ENCODE measurements at regions not wholly inside any gene's neighbourhood (a gene's known extent, or its start where the extent isn't known, plus 50 kb on each side); places are given as distances from the start of the nearest gene placed in this dataset.
"Not testable (repeated sequence)": the region's sequence is repeated elsewhere in the genome, so short reads cannot be mapped to it uniquely, and the experiment has no call there.

- no peak for TF ChIP-seq CTCF (IDR thresholded peaks at IDR 0.05; ENCODE audit: insufficient read depth, missing control alignments)
- no peak for DNase-seq (ENCODE audit: insufficient read length, low spot score)
- FAIRE-seq = no peak
Observed at GRCh38 chr6:103812970-103813369, 1046.7 kb downstream of the HACE1 start.

GRCh38 chr6:103801901-103802479, 1057.7 kb downstream of the HACE1 start:
- DNase-seq (ENCODE audit: insufficient read length, low spot score); FAIRE-seq: not testable (repeated sequence)

GRCh38 chr6:103799971-103800670, 1059.6 kb downstream of the HACE1 start:
- TF ChIP-seq CTCF (IDR thresholded peaks at IDR 0.05; ENCODE audit: insufficient read depth, missing control alignments) = no peak
- FAIRE-seq (peak; percentile 84), DNase-seq (ENCODE audit: insufficient read length, low spot score) (no peak)

- no peak for TF ChIP-seq CTCF (IDR thresholded peaks at IDR 0.05; ENCODE audit: insufficient read depth, missing control alignments)
- no peak for FAIRE-seq
- DNase-seq (ENCODE audit: insufficient read length, low spot score) = no peak
Observed at GRCh38 chr6:103798166-103798565, 1061.6 kb downstream of the HACE1 start.

- TF ChIP-seq CTCF (IDR thresholded peaks at IDR 0.05; ENCODE audit: insufficient read depth, missing control alignments) = peak; percentile 60
- FAIRE-seq (no peak), DNase-seq (ENCODE audit: insufficient read length, low spot score) (no peak)
Observed at GRCh38 chr6:103797738-103798137, 1062.0 kb downstream of the HACE1 start.

- DNase-seq (ENCODE audit: insufficient read length, low spot score) (no peak), FAIRE-seq (no peak)
- no peak for TF ChIP-seq CTCF (IDR thresholded peaks at IDR 0.05; ENCODE audit: insufficient read depth, missing control alignments)
Observed at GRCh38 chr6:103791458-103791857, 1068.3 kb downstream of the HACE1 start.

- DNase-seq (ENCODE audit: insufficient read length, low spot score) = no peak
- TF ChIP-seq CTCF (IDR thresholded peaks at IDR 0.05; ENCODE audit: insufficient read depth, missing control alignments) = no peak
- no peak for FAIRE-seq
Observed at GRCh38 chr6:103784117-103784516, 1075.6 kb downstream of the HACE1 start.
